ENCODE measurements at regions not wholly inside any gene's neighbourhood (a gene's known extent, or its start where the extent isn't known, plus 50 kb on each side); places are given as distances from the start of the nearest gene placed in this dataset.

GRCh38 chr1:182120411-182121258 is 59.1 kb upstream of the ZNF648 start (continued):
- TF ChIP-seq ATF2 (CRISPR knock-in tag; IDR thresholded peaks at IDR 0.05) (no peak), FLYWCH1 (CRISPR knock-in tag; IDR thresholded peaks at IDR 0.05) (no peak), PRMT3 (CRISPR knock-in tag; IDR thresholded peaks at IDR 0.05; ENCODE audit: borderline replicate concordance, low read depth) (no peak), DMTF1 (CRISPR knock-in tag; IDR thresholded peaks at IDR 0.05) (no peak), YEATS2 (CRISPR knock-in tag; IDR thresholded peaks at IDR 0.05; ENCODE audit: borderline replicate concordance) (peak; percentile 41; the same call in 1 of the 2 replicates), ZNF10 (CRISPR knock-in tag; IDR thresholded peaks at IDR 0.05; ENCODE audit: borderline replicate concordance, low read depth) (no peak), ZNF496 (CRISPR knock-in tag; IDR thresholded peaks at IDR 0.05; ENCODE audit: insufficient replicate concordance) (no peak), ATF4 (CRISPR knock-in tag; IDR thresholded peaks at IDR 0.05) (peak in 1 of 2 experiments; percentile 35; a peak in 1 of 4 replicates), ZNF704 (CRISPR knock-in tag; IDR thresholded peaks at IDR 0.05; ENCODE audit: borderline replicate concordance) (no peak), MXD3 (CRISPR knock-in tag; IDR thresholded peaks at IDR 0.05) (peak; percentile 43; the same call in 1 of the 2 replicates), ZNF883 (CRISPR knock-in tag; IDR thresholded peaks at IDR 0.05; ENCODE audit: not compliant biosample characterization) (no peak), GATAD2A (CRISPR knock-in tag; IDR thresholded peaks at IDR 0.05) (peak; percentile 85), ZNF670 (CRISPR knock-in tag; IDR thresholded peaks at IDR 0.05; ENCODE audit: borderline replicate concordance) (no peak), BCL6 (CRISPR knock-in tag; IDR thresholded peaks at IDR 0.05) (peak; percentile 77), ZKSCAN1 (IDR thresholded peaks at IDR 0.05; ENCODE audit: low read length) (no peak), ZNF44 (CRISPR knock-in tag; IDR thresholded peaks at IDR 0.05) (no peak), ZNF879 (CRISPR knock-in tag; IDR thresholded peaks at IDR 0.05) (no peak), HES4 (CRISPR knock-in tag; IDR thresholded peaks at IDR 0.05; ENCODE audit: borderline replicate concordance) (no peak), ZNF441 (CRISPR knock-in tag; IDR thresholded peaks at IDR 0.05; ENCODE audit: borderline replicate concordance) (no peak), ZNF800 (CRISPR knock-in tag; IDR thresholded peaks at IDR 0.05) (no peak), IKZF1 (IDR thresholded peaks at IDR 0.05) (no peak)
